Peyer's patch (tissue), 4 donors: ENCODE measurements at regions not wholly inside any gene's neighbourhood (a gene's known extent, or its start where the extent isn't known, plus 50 kb on each side); places are given as distances from the start of the nearest gene placed in this dataset.
"Not testable (repeated sequence)": the region's sequence is repeated elsewhere in the genome, so short reads cannot be mapped to it uniquely, and the experiment has no call there.

Experiments used
- DNase-seq, 3 donors: peaks; one replicate each; pipeline ENCODE4 v3.0.0-alpha.2; 2017 to 2019
- H3K27ac ChIP-seq, 4 donors: fragments of 200-600 bp; sonication (generic); one replicate each; pipeline ENCODE4 v1.5.1; 2016 to 2019
- H3K27me3 ChIP-seq, 2 donors: fragments of 200-600 bp; sonication (generic); one replicate each; pipeline ENCODE4 v1.5.1; 2019
- H3K36me3 ChIP-seq, 3 donors: fragments of 200-600 bp; sonication (generic); one replicate each; pipeline ENCODE4 v1.5.1; 2016 to 2019
- H3K4me1 ChIP-seq, 4 donors: fragments of 200-600 bp; sonication (generic); one replicate each; pipeline ENCODE4 v1.5.1; 2016 to 2019
- H3K4me3 ChIP-seq, 4 donors: fragments of 200-600 bp; sonication (generic); 1 replicate in 3 of 4; 2 replicates in 1 of 4; pipeline ENCODE4 v1.5.1; 2016 to 2019; ENCODE audit warnings: mild to moderate bottlenecking in 1 of 4
- H3K9me3 ChIP-seq, 4 donors: fragments of 200-600 bp; sonication (generic); one replicate each; pipeline ENCODE4 v1.5.1; 2016 to 2019; ENCODE audit warnings: mild to moderate bottlenecking in 1 of 4
- small RNA-seq, 2 donors: library from RNA; depleted of rRNA; stranded (forward); fragments of <200 nt; gene quantifications; one replicate each; pipeline ENCODE3, GENCODE V24; 2016

DNA sequence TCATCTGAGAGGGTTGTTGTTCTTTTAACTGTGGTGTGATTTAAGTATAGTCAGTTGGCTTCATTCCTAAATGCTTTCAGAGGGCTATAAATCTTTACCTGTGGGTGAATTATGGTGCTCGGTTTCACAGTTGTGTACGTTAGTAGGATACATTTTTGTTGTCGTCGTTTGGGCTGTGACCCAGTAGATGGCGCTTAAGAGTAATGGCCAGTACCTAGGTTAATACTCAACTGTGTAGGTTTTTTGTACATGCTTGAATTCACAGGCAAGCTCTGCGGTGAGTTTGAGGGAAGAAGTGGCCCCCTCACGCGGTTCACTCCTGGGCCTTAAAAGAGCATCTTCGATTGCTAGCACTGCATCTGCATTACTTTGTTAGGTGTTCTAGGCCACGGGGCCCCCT is 571.7 kb upstream of the TGIF2LX start:
- H3K27me3 ChIP-seq, H3K36me3 ChIP-seq, H3K4me3 ChIP-seq, DNase-seq, H3K27ac ChIP-seq, H3K9me3 ChIP-seq, H3K4me1 ChIP-seq: not testable (repeated sequence)

DNA sequence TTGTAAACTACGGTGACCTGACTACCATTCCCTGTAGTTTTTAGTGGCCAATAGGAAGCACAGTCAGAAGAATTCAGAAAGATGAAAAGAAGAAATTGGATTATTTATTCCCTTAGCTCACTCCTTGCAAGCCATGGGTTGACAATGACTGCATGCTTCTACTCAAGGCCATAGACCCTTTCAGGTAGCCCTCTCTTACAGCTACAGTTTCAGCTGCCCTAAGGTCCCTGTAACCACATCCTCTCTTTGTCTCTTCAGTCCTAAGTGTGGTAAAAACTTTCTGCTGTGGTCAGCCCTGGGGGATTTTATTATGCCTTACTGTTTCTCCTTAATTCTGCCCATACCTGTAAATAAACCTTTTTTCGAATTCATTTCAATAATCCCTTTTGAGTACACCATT is 551.8 kb upstream of the TGIF2LX start:
- not testable (repeated sequence) for H3K9me3 ChIP-seq, H3K36me3 ChIP-seq, H3K27ac ChIP-seq, H3K4me3 ChIP-seq, H3K27me3 ChIP-seq, H3K4me1 ChIP-seq, DNase-seq

DNA sequence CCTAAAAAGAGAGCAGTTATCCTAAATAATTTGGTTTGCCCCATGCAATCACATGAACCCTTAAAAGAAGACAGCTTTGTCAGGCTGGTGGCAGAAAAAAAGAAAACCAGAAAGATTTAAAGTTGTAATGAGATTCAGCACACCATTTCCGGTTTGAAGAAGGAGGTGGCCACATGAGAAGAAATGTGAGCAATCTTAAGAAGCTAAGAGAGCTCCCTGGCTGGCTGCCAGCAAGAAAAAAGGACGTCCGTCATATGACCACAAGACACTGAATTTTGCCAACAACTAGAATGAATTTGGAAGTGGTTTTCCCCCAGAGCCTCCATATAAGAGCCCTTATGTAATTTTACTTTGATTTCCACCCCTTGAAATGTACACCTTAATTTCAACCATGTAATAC is 528.7 kb upstream of the TGIF2LX start:
- peak in 1 of 3 donors; percentile 27 for DNase-seq
- not testable (repeated sequence) for H3K9me3 ChIP-seq, H3K4me3 ChIP-seq, H3K4me1 ChIP-seq, H3K36me3 ChIP-seq, H3K27ac ChIP-seq, H3K27me3 ChIP-seq

DNA sequence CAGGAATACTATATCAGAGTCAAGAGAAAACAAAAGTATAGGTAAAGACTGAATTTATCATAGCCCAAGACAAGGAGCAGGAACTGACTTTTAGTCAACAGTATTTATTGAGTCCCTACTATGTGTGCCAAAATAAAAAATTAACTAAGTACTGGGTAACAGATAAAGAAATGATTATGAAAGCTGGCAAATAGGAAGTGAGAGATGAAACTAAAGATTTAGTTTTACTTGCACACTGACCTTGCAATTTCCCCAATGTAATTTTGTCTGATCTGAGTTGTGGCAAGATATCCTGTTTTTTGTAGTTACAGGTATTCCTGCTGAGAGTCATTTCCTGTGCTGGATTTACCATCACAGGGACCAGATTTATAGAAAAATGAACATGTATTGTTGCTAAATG is 518.9 kb upstream of the TGIF2LX start:
- H3K4me1 ChIP-seq, H3K9me3 ChIP-seq, DNase-seq, H3K4me3 ChIP-seq, H3K27me3 ChIP-seq, H3K36me3 ChIP-seq, H3K27ac ChIP-seq: not testable (repeated sequence)

DNA sequence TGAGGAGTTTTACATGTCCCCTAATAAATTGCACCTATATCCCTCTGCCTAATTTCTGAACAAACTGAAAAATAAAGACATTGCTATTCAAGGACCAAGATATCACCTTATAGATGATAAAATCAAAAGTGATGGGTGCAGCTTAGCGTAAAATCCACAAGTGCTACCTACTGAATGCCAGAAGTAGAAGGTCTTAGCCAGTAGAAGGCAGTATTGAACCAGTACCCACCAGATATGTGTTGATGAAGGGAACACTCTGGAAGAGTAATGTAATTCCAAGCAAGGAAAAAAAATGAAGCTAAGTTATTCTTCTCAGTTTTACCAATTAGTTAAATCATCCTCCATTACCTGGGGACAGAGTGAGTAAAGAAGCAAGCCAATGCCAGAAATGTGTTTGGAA is 516.6 kb upstream of the TGIF2LX start:
- not testable (repeated sequence) for H3K27ac ChIP-seq, H3K4me3 ChIP-seq, H3K9me3 ChIP-seq, H3K27me3 ChIP-seq, DNase-seq, H3K4me1 ChIP-seq, H3K36me3 ChIP-seq

DNA sequence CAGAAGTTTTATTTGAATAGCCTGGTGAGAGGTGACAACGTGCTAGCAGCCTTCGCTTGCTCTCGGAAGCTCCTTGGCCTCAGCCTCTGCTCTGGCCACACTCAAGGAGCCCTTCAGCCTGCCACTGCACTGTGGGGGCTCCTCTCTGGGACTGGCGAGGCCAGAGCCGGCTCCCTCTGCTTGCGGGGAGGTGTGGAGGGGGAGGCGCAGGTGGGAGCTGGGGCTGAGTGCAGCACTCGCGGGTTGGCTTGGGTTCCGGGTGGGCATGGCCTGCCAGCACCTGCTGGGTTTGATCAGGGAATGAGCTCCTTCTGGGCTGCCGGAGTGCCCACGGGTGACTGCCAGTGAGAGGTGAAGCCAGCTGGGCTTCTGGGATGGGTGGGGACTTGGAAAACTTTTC is 504.8 kb upstream of the TGIF2LX start:
- not testable (repeated sequence) for H3K27ac ChIP-seq, H3K9me3 ChIP-seq, H3K4me1 ChIP-seq, H3K36me3 ChIP-seq, H3K27me3 ChIP-seq, H3K4me3 ChIP-seq
- DNase-seq = peak in 1 of 3 donors; percentile 36

DNA sequence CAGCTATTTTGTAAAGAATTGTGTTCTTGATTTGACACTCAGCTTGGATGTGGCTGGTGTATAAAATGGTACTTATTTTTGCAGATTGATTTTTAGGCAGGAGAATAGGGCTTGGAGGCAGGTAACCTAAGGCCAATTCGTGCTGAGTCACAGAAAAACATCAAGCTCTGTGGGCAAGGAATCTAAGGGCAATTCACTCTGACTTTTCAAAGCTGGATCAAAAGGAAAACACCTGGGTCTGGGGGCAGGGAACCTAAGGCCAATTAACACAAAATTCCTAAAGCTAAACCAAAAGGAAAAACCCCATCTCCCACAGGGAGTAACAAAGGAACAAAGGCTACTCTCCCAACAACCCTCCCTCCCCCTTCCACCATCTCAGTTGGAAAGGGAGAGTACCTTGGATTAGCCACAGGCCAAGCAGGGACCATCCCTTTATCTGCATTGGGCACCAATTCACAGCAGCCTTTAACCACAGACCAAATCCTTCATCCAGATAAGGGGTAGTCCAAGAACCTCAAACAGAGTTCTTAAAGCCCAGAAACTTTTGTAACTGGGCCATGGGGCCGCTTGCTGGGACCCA is 489.0 kb upstream of the TGIF2LX start:
- DNase-seq, H3K4me1 ChIP-seq, H3K27ac ChIP-seq: not testable (repeated sequence)

More for the DNA sequence above, 489.0 kb upstream of the TGIF2LX start:
- not testable (repeated sequence) for H3K9me3 ChIP-seq, H3K27me3 ChIP-seq, H3K4me3 ChIP-seq, H3K36me3 ChIP-seq

Small RNAs in the stretch of these regions (small RNA-seq; reads per million reads assigned to genes)
- gene SRIP2 = 0 reads per million in 2 donors
